GM12892 (cell line): ENCODE measurements at regions not wholly inside any gene's neighbourhood (a gene's known extent, or its start where the extent isn't known, plus 50 kb on each side); places are given as distances from the start of the nearest gene placed in this dataset.

Experiments used
- DNase-seq: peaks from one replicate; pipeline ENCODE4 v3.0.0; 2011; ENCODE audit not compliant: insufficient read length
- FAIRE-seq: peaks from 2 replicates; lab custom pipeline; 2011; peaks lifted over from hg19 to GRCh38; lab: Jason Lieb, UNC
- POLR2A ChIP-seq: IDR thresholded peaks from 2 replicates; pipeline ENCODE4 v1.6.1; 2011; ENCODE audit warnings: low read depth, low read length, control low read depth
- POLR2AphosphoS5 ChIP-seq: IDR thresholded peaks from 2 replicates; pipeline ENCODE4 v1.6.1; 2011; ENCODE audit warnings: low read depth, low read length, control low read depth
- TAF1 ChIP-seq: IDR thresholded peaks from 2 replicates; pipeline ENCODE4 v1.6.1; 2011; ENCODE audit warnings: low read depth, mild to moderate bottlenecking, control low read depth, low read length, borderline replicate concordance

DNA sequence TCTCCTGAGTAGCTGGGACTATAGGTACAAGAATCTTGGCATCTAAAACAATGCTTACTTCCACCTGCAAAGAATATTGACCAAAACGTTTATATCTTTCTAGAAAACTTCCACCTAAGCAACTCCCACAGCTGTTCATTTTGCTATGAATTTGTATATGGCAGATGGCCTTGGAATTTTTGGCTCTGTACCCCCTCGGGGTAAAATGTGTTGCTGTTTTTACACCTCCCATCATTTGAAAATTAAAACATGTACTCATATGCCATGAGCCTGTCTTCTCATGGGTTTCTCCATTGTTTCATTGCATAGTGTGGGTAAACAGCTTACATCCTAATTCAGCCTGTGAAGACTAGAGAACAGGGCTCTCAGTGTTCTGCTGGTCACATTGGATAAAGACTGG lies 853.6 kb upstream of the SOX11 start:
- no peak for TF ChIP-seq POLR2A
- TF ChIP-seq POLR2AphosphoS5, result no peak
- TF ChIP-seq TAF1, result no peak
- FAIRE-seq (no peak), DNase-seq (no peak)

DNA sequence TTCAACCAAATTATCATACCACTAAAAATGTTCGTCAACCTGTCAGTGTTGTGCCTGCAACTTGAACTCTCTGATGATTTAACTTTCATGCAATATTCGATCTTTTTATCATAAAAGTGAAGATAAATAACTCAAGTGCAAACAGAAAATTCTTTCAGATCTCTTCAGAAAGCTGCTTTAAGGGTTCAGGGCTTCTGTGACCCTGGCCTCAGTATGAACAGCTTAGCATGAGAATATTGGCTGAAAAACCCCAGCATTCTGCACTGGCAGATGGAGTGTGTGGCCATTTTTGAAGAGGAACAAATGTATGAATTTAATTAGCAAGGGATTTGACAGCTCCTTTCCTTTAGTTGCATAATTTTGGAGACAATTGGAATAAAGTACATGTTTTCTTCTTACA lies 851.4 kb upstream of the SOX11 start:
- TF ChIP-seq TAF1 (no peak), POLR2AphosphoS5 (no peak)
- FAIRE-seq (no peak), DNase-seq (no peak)

DNA sequence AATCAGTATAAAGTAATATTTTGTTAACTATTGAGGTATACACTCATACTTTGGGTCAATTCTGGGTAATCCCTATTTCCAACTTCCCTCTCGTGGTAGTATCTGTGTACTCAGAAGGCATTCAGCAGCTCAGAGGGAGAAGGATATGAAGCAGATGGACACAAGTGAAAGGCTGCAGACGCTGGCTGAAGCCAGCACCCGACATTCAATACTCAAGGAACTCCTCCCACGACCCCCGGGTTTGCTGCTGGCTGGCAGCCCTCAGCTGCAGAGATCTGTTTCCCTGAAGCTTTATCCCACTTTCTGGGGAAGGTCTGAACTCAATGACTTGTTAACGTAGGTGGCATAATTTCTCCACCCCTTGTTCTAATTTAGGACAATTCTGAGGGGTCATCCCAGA lies 847.3 kb upstream of the SOX11 start:
- DNase-seq (no peak), FAIRE-seq (no peak)
- TF ChIP-seq POLR2AphosphoS5, result no peak

DNA sequence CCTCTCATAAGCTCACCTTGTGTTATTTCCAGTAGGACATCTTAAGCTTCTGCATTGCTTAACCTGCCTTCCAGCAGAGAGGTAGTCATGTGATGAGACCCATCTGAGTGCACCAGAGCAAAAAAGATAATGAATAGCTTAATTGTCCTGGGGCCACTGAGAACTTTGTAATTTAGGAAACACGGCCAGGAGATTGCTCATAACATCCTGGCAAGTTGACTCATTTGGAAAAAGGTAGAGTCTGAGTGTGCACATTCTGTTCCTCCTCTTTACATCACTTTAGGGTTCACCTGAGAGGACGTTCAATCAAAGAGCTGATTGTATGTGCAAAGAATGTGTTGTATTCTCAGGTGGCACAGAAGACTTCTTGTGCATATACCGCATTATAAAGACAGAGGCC lies 830.2 kb upstream of the SOX11 start:
- TF ChIP-seq TAF1, result no peak
- no peak for TF ChIP-seq POLR2A
- TF ChIP-seq POLR2AphosphoS5, result no peak
- DNase-seq (no peak), FAIRE-seq (no peak)

DNA sequence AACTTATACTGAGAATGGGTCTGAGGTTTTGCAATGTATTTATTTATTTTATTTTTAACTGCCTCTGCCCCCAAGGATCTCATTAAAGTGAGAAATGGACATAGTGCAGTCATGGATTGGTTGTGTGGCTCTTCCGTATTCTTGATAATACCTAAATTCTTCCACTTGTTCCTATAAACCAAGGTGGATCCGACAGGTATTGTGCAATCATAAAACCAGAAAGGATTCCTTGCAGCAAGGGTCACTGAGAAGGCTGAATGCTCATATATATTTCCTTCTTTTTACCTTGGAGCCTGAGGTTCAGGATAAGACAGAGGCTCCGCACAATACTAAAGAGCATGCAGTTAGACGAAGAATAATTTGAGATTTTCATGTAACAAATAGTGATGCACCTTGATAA lies 826.0 kb upstream of the SOX11 start:
- DNase-seq (no peak), FAIRE-seq (no peak)
- no peak for TF ChIP-seq TAF1
- TF ChIP-seq POLR2AphosphoS5, result no peak
- TF ChIP-seq POLR2A, result no peak

DNA sequence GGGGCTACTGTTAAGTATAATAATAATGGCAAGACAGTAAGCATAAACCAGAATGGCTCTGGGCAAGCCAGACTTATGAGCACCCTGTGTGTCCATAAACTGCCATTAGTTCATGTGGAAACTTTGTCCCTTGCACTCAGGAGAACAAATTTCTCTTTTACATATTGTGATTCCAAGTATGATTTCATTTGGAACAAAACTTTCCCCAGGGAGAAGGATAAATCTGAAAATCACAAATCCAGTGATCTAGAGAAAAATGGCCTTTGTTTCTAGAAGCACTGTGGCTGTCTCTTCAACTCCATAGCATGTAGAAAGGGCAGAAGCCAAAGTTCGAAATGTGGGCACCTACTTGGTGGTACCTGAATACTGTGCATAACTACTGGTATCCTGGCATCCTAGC lies 823.7 kb upstream of the SOX11 start:
- TF ChIP-seq TAF1, result no peak
- TF ChIP-seq POLR2AphosphoS5, result no peak
- TF ChIP-seq POLR2A, result no peak
- DNase-seq (no peak), FAIRE-seq (no peak)

DNA sequence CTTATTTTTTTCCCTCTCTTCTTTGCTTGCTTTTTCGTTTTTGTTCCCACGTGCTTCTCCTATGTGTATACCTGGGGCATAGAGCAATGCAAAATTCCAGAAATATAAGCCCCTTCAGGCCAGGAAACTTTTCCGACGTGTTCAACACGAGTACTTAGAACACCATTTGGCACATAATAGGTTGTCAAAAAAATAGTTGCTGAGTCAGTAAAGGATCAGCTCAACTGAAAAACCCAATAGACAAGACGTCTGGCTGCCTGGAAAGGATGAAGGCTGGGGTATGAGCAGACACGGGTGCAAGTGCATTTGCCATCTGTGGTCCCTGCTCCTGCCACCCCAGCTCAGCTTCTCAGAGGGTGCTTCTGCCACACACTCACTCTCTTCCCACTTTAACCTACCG lies 823.0 kb upstream of the SOX11 start:
- TF ChIP-seq POLR2A, result no peak
- TF ChIP-seq POLR2AphosphoS5, result no peak
- TF ChIP-seq TAF1, result no peak
- DNase-seq, result no peak
- no peak for FAIRE-seq

DNA sequence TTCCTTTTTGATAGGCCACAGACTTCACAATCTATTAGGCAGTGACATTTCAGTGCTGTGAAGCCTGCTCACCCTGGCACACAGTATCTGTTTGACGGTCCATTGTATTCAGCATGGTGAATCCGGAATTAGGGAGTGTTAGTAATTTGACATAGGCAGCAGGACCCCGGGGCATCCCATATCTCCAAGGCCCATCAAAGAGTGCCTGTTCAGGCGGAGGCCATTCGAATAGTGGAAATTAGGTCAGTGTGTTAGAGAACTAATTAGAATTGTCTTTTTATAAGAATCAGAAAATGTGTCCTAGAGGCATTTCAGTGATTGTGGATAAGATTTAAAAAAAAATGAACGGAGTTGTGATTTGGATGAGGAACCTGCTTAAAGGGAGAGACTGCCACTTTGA lies 818.8 kb upstream of the SOX11 start:
- DNase-seq, result no peak
- FAIRE-seq, result no peak
- TF ChIP-seq POLR2AphosphoS5, result no peak
- no peak for TF ChIP-seq TAF1
- TF ChIP-seq POLR2A, result no peak

DNA sequence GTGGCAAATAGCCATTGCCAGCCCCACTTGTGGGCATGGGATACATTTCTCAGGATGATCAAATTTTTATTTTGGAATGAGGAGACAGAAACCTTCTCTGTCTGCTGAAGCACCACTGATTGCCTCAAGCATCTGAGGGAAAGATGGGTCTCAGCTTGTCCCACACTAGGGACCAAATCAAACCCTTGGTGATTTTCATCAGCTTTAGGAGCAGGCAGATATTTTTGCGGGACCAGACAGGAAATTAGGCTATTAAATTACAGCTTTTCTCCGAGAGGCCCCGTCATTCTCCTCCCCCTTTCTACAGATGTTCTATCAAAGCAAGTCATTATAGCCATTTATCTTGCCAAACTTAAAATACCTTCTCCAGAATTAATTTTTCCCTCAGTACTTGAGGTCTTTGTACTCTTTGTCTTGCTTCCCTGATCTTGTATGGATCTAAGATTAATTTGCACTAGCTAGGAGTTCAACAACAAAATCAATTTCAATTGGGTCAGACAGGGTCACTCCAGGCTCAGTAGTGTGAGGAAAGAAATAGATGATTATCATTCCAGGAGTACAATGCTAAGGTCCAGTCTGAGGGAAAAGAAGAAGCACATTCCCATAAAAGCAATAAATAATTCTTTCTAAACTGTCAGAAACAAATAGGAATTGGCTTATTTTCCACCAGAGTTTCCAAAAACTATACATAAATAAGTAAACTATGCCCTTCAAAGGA lies 818.1 kb upstream of the SOX11 start:
- DNase-seq (no peak), FAIRE-seq (no peak)
- TF ChIP-seq TAF1, result no peak

DNA sequence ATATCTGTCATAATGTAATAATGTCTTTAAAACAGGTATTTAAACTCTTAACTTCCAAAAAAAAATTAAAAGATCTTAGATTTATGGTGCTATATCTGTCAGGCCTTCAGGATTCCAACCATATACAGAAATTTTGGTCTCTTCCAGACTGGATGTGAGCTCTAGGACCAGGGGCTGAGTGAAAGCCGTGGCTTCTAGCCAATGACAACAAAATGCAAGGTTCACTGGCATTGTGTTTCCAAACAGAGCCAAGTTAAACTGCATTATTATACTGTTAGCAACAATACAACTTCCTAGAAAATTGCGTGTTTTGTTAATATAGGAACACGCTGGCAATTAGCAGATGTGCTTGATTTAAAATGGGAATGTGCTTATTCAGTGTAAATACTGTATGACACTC lies 809.8 kb upstream of the SOX11 start:
- TF ChIP-seq POLR2A (no peak), POLR2AphosphoS5 (no peak), TAF1 (no peak)
- FAIRE-seq (no peak), DNase-seq (no peak)

DNA sequence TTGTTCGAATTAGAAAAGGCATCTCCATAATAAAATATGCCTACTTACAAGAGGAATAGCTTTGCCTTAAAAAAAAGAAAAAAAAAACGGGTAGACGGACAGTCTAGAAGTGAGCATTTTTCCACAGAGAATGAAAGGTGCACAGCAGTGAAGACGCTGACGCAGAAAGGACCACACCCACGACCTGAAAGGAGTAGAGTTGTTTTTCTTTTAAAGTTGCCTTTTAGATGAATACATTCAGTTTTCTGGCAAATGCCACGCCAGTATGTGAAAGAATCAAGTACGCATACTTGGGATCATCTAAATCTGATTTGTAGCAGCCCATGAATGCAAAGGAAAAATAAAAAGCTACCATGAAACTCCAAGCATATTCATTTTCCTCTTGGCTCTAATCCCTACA lies 809.2 kb upstream of the SOX11 start:
- FAIRE-seq, result no peak
- no peak for DNase-seq
- TF ChIP-seq TAF1 (no peak), POLR2A (no peak), POLR2AphosphoS5 (no peak)

DNA sequence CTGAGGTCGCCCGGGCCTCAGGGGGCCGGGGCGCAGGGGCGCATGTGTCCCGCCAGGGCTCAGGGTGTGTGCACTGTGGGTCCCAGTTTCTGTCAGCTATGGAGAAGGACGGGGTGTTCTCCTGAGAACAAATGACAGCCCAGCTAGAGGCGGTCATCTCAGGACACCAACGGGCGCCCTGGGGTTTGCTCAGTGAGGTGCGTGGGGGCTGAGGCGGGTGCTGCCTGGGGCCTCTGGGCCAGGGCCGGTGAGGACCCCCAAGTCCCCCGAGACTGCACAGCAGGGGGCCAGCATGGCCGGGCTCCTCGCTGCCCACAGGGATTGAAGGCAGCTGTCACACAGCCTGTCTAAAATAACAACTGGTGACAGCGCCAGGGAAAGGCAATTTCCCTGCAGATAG lies 808.8 kb upstream of the SOX11 start:
- no peak for TF ChIP-seq POLR2AphosphoS5
- no peak for TF ChIP-seq TAF1
- no peak for TF ChIP-seq POLR2A
- no peak for DNase-seq
- FAIRE-seq, result no peak

DNA sequence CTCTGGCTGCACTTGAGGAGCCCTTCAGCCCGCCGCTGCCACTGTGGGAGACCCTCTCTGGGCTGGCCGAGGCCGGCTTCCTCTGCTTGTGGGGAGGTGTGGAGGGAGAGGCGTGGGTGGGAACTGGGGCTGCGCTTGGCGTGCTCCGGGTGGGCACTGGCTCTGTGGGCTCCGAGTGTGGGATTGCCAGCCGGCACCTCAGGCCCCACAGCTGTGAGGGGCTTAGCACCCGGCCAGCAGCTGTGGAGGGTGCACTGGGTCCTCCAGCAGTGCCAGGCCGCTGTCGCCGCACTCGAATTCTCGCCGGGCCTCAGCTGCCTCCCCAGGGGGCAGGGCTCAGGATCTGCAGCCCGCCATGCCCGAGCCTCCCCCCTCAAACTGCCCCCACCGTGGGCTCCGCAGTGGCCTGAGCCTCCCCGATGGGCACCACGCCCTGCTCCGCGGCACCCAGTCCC lies 808.0 kb upstream of the SOX11 start:
- FAIRE-seq (no peak), DNase-seq (no peak)
- TF ChIP-seq POLR2A (no peak), POLR2AphosphoS5 (no peak), TAF1 (no peak)

DNA sequence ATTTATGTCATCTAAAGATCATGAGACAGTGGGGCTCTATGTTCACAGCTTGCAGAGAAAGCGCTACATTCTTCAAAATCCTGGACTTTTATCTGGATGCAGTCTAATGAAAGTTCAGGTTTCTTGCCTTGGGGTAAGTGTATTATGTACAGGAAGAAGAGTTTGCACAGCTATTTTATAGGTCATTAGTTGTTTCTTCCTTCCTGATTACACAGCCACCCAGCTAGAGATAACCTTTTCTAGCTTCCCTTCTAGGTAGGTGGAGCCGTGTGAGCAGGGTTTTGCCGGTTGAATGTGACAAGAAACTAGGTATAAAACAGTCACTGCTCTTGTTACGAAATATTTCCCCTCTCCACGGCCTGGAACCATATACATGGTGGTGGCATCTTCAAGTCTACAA lies 800.8 kb upstream of the SOX11 start:
- FAIRE-seq (no peak), DNase-seq (no peak)
- TF ChIP-seq POLR2A (no peak), POLR2AphosphoS5 (no peak), TAF1 (no peak)
